ENCODE measurements at regions not wholly inside any gene's neighbourhood (a gene's known extent, or its start where the extent isn't known, plus 50 kb on each side); places are given as distances from the start of the nearest gene placed in this dataset.

DNA sequence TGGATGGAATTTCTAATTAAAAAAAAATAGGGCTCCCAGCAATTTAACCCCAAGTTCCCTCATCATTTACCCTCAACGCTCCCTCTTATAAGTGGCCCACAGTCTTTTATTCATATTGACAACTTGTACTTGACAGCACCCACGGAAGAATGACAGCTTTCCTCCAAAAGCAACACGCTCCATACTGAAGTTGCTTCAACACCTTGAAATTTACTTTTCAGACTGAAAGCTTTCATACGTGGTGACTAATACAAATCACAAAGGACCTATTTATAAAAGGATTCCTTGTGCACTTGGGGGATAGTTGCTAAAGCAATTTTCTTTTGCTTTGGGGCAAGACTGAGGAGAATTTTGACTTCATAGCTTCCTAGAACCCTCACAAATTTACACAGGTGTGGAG, 1629.4 kb upstream of the SEL1L start:
- TF ChIP-seq, protein P1, sequence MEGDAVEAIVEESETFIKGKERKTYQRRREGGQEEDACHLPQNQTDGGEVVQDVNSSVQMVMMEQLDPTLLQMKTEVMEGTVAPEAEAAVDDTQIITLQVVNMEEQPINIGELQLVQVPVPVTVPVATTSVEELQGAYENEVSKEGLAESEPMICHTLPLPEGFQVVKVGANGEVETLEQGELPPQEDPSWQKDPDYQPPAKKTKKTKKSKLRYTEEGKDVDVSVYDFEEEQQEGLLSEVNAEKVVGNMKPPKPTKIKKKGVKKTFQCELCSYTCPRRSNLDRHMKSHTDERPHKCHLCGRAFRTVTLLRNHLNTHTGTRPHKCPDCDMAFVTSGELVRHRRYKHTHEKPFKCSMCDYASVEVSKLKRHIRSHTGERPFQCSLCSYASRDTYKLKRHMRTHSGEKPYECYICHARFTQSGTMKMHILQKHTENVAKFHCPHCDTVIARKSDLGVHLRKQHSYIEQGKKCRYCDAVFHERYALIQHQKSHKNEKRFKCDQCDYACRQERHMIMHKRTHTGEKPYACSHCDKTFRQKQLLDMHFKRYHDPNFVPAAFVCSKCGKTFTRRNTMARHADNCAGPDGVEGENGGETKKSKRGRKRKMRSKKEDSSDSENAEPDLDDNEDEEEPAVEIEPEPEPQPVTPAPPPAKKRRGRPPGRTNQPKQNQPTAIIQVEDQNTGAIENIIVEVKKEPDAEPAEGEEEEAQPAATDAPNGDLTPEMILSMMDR (IDR thresholded peaks at IDR 0.05), result no peak
- TF ChIP-seq POLR2A (IDR thresholded peaks at IDR 0.05) (no peak), EP300 (IDR thresholded peaks at IDR 0.05) (no peak), POLR2AphosphoS5 (IDR thresholded peaks at IDR 0.05) (no peak)
